PC-9 (cell line): ENCODE measurements at regions not wholly inside any gene's neighbourhood (a gene's known extent, or its start where the extent isn't known, plus 50 kb on each side); places are given as distances from the start of the nearest gene placed in this dataset.

ENCODE experiments used
- EZH2 ChIP-seq: fragments of 200-600 bp; sonication (generic); IDR thresholded peaks from 2 replicates; pipeline ENCODE4 v1.8.0; 2017; ENCODE audit warnings: antibody characterized with exemption, low read depth
- TF ChIP-seq, protein P1 (sequence below): fragments of 200-600 bp; sonication (generic); conservative IDR thresholded peaks from 2 replicates; pipeline ENCODE4 v1.6.1; 2017; ENCODE audit warnings: mixed run types, antibody characterized with exemption, mild to moderate bottlenecking, moderate library complexity

DNA sequence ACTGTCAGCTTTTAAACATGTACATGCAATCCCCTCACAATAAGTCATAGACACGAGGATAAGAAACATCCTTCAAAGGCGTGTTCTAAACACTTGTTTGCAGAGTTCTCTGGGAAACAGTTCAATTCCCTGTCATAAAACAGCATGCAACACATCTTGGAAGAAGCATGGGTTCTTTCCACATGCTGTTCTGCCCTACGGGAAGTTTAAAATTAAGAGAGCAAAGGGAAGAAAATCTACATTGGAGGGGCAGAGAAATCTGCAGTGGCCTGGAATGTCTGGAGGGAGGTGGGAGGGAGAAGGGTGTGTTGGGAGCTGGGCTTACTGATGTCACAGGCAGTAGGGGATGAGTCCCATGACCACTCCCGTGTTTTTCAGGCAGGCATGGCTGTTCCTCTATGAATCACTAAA lies 98.3 kb upstream of the SLC2A1 start:
- no peak for TF ChIP-seq EZH2
- TF ChIP-seq, protein P1, sequence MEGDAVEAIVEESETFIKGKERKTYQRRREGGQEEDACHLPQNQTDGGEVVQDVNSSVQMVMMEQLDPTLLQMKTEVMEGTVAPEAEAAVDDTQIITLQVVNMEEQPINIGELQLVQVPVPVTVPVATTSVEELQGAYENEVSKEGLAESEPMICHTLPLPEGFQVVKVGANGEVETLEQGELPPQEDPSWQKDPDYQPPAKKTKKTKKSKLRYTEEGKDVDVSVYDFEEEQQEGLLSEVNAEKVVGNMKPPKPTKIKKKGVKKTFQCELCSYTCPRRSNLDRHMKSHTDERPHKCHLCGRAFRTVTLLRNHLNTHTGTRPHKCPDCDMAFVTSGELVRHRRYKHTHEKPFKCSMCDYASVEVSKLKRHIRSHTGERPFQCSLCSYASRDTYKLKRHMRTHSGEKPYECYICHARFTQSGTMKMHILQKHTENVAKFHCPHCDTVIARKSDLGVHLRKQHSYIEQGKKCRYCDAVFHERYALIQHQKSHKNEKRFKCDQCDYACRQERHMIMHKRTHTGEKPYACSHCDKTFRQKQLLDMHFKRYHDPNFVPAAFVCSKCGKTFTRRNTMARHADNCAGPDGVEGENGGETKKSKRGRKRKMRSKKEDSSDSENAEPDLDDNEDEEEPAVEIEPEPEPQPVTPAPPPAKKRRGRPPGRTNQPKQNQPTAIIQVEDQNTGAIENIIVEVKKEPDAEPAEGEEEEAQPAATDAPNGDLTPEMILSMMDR: no peak
